ENCODE measurements at regions not wholly inside any gene's neighbourhood (a gene's known extent, or its start where the extent isn't known, plus 50 kb on each side); places are given as distances from the start of the nearest gene placed in this dataset.
"Not testable (repeated sequence)": the region's sequence is repeated elsewhere in the genome, so short reads cannot be mapped to it uniquely, and the experiment has no call there.

GRCh38 chr12:65694130-65694529, 130.2 kb upstream of the HMGA2 start:
- no peak for DNase-seq

GRCh38 chr12:65695113-65695865, 129.0 kb upstream of the HMGA2 start:
- DNase-seq = no peak

GRCh38 chr12:65696227-65696626, 128.1 kb upstream of the HMGA2 start:
- no peak for DNase-seq

GRCh38 chr12:65699251-65699650, 125.0 kb upstream of the HMGA2 start:
- no peak for DNase-seq

GRCh38 chr12:65703176-65703575, 121.1 kb upstream of the HMGA2 start:
- no peak for DNase-seq

- no peak for DNase-seq
These were observed 118.9 kb upstream of the HMGA2 start for GRCh38 chr12:65705380-65705876.

GRCh38 chr12:65707051-65707450, 117.2 kb upstream of the HMGA2 start:
- no peak for DNase-seq

GRCh38 chr12:65712260-65713004, 111.9 kb upstream of the HMGA2 start:
- DNase-seq = no peak

- no peak for DNase-seq
These were observed 108.3 kb upstream of the HMGA2 start for GRCh38 chr12:65715961-65716360.

GRCh38 chr12:65720136-65721130, 103.8 kb upstream of the HMGA2 start:
- no peak for DNase-seq

GRCh38 chr12:65721541-65722190, 102.6 kb upstream of the HMGA2 start:
- no peak for DNase-seq

GRCh38 chr12:65725376-65725775, 98.9 kb upstream of the HMGA2 start:
- DNase-seq = no peak

GRCh38 chr12:65728455-65728847, 95.8 kb upstream of the HMGA2 start:
- no peak for DNase-seq

- DNase-seq = no peak
These were observed 95.2 kb upstream of the HMGA2 start for GRCh38 chr12:65728848-65729793.

- DNase-seq = no peak
These were observed 92.5 kb upstream of the HMGA2 start for GRCh38 chr12:65731771-65732170.

GRCh38 chr12:65733643-65734042, 90.6 kb upstream of the HMGA2 start:
- not testable (repeated sequence) for DNase-seq

GRCh38 chr12:65734226-65734625, 90.1 kb upstream of the HMGA2 start:
- DNase-seq = no peak

GRCh38 chr12:65739606-65740005, 84.7 kb upstream of the HMGA2 start:
- no peak for DNase-seq

GRCh38 chr12:65740506-65740872, 83.8 kb upstream of the HMGA2 start:
- no peak for DNase-seq

GRCh38 chr12:65740873-65741600, 83.2 kb upstream of the HMGA2 start:
- peak; percentile 15 to 63 (median 44) for DNase-seq

- DNase-seq = peak in 1 of 6 experiments; percentile 48
These were observed 82.6 kb upstream of the HMGA2 start for GRCh38 chr12:65741656-65742017.

Data from stimulated activated naive CD4-positive, alpha-beta T cell (primary cell).